GM10266 (cell line): ENCODE measurements at regions not wholly inside any gene's neighbourhood (a gene's known extent, or its start where the extent isn't known, plus 50 kb on each side); places are given as distances from the start of the nearest gene placed in this dataset.
"Not testable (repeated sequence)": the region's sequence is repeated elsewhere in the genome, so short reads cannot be mapped to it uniquely, and the experiment has no call there.

Source experiments
- DNase-seq: peaks from one replicate; pipeline ENCODE4 v3.0.0; 2012; ENCODE audit errors: extremely low spot score
- CTCF ChIP-seq: IDR thresholded peaks from 2 replicates; pipeline ENCODE4 v1.5.1; 2012; ENCODE audit warnings: mild to moderate bottlenecking, low read depth; ENCODE audit not compliant: control insufficient read depth, insufficient read depth; ENCODE audit errors: missing control alignments

DNA sequence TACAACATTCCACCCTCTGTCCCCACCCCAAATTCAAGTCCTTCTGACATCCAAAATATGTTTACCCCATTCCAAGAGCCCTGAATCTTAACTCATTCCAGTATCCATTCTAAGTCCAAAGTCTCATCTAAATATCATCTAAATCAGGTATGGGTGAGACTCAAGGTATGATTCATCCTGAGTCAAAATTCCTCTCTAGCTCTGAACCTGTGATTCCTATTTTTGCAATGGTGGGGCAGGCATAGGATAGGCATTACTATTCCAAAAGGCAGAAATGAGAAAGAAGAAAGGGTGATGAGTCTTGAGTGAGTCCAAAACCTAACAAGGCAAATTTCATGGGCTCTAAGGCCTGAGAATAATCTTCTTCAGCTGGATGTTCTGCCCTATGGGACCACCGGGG, 140.3 kb upstream of the FAR2 start:
- no peak for TF ChIP-seq CTCF
- DNase-seq = no peak

DNA sequence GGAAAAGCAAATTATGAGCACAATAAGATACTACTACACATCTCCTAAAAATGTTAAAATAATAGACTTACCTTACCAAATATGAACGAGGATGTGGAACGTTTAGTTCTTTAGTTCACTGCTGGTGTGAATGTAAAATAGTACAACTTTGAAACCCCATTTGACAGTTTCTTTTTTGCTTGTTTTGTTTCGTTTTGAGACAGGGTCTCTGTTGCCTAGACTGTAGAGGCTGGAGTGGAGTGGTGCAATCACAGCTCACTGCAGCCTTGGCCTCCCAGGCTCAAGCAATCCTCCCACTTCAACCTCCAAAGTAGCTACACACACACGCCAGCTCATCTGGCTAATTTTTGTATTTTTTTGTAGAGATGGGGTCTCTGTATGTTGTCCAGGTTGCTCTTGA, 136.4 kb upstream of the FAR2 start:
- no peak for DNase-seq
- no peak for TF ChIP-seq CTCF

GRCh38 chr12:29017532-29017931, 131.5 kb upstream of the FAR2 start:
- DNase-seq = not testable (repeated sequence)

- no peak for DNase-seq
- TF ChIP-seq CTCF = no peak
Measured at GRCh38 chr12:29023436-29024076, 125.5 kb upstream of the FAR2 start.

DNA sequence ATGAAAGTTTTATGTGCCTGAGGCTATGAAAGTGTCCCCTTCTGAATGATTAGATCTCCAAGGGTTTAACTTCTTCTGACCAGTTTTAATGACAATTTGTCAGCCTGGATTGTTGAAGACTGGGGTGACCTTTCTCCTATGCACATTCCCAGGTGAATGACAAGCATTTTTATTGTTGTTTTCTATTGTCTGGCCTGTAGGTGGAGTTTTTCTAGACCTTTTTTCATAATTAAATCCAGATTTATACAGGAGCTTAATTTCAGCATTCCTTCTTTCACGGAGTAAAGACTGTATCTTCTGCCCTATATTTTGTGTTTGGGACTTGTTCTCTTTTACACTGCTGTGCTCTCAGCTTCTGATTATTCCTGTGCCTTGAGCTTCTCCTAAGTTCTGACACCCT, 125.0 kb upstream of the FAR2 start:
- DNase-seq = no peak
- TF ChIP-seq CTCF = no peak

DNA sequence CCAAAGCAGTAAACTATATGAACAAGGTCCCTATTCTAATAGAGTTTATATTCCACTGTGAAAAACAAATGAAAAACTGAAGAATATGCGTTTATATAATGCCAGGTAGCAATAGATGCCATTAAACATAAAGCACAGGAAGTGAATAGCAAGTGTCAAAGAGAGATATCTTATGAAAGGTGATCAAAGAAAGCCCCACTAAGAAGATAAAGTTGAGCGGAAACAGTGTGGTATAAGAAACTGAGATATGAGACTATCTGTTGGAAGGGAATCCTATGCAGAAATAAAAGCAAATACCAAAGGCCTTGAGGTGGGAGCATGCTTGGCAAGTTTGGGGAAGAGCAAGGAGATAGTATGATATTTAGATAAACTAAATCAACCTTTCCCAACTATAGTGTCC, 123.1 kb upstream of the FAR2 start:
- TF ChIP-seq CTCF = no peak
- no peak for DNase-seq

DNA sequence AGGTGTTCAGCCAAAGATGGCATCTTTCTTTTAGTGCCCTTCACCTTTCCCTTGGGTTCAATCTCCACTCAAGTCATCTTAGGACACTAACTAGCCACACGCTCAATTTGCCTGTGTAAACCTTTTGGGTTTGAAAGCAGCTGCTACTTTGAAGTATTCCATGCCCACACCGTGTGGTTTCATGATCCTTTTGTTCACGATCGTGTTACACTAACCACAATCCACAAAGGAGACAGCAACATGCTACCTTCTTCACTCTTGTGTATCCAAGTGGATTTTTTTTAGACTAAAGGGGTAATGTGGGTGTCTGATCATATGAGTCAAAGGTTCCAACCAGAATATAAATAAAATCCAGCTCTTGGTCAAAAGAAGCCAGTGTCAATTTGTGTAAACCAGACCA, 122.7 kb upstream of the FAR2 start:
- no peak for DNase-seq
- TF ChIP-seq CTCF = no peak

GRCh38 chr12:29029484-29029883, 119.6 kb upstream of the FAR2 start:
- DNase-seq = not testable (repeated sequence)
